ENCODE measurements at regions not wholly inside any gene's neighbourhood (a gene's known extent, or its start where the extent isn't known, plus 50 kb on each side); places are given as distances from the start of the nearest gene placed in this dataset.

- no peak overlapping the region for H3K4me3 ChIP-seq
- no peaks in the 10 kb centered on the region for H3K36me3 ChIP-seq
- intact Hi-C loops (cut with DNase I) = no loop called here
- peaks cover 5 to 24% (median 14%) of the 10 kb centered on the region in 4 donors for H3K4me1 ChIP-seq
- peak overlapping the region in 1 of 4 donors; percentile 17 for H3K27ac ChIP-seq (replicated peaks in 1 of 4)
- no peaks in the 10 kb centered on the region for H3K9me3 ChIP-seq
- no peaks in the 10 kb centered on the region for H3K27me3 ChIP-seq
- DNase-seq (ENCODE audit: extremely low spot score) = no peak
- WGBS = 35% methylated on average over 3 of the region's 3 CpGs
- no peak for TF ChIP-seq POLR2A (IDR thresholded peaks at IDR 0.05; ENCODE audit: low read depth)
- TF ChIP-seq CTCF (IDR thresholded peaks at IDR 0.05) = no peak
- no peak for TF ChIP-seq POLR2AphosphoS5 (IDR thresholded peaks at IDR 0.05)
- no peak for TF ChIP-seq EP300 (IDR thresholded peaks at IDR 0.05)
Measured at GRCh38 chr16:65316808-65317207, 194.9 kb upstream of the CDH11 start.

- Histone ChIP-seq H3K9me3 (no peaks in the 10 kb centered on the region), H3K27ac (replicated peaks in 1 of 4) (no peak overlapping the region), H3K27me3 (no peaks in the 10 kb centered on the region), H3K4me1 (peaks cover 9 to 24% (median 15%) of the 10 kb centered on the region in 4 donors), H3K36me3 (no peaks in the 10 kb centered on the region), H3K4me3 (no peak overlapping the region)
- intact Hi-C loops (cut with DNase I) = no loop called here
- DNase-seq (ENCODE audit: extremely low spot score) = no peak
- WGBS = 34% methylated on average over 7 of the region's 7 CpGs
- TF ChIP-seq EP300 (IDR thresholded peaks at IDR 0.05) = no peak
- peak in 1 of 2 donors; percentile 12 for TF ChIP-seq POLR2AphosphoS5 (IDR thresholded peaks at IDR 0.05)
- no peak for TF ChIP-seq POLR2A (IDR thresholded peaks at IDR 0.05; ENCODE audit: low read depth)
- TF ChIP-seq CTCF (IDR thresholded peaks at IDR 0.05) = no peak
Measured at GRCh38 chr16:65315081-65315780, 193.4 kb upstream of the CDH11 start.

GRCh38 chr16:65314627-65315008 is 192.8 kb upstream of the CDH11 start:
- intact Hi-C loops (cut with DNase I) = no loop called here
- no peak for DNase-seq (ENCODE audit: extremely low spot score)
- no peaks in the 10 kb centered on the region for H3K27me3 ChIP-seq
- 68% methylated on average over 2 of the region's 2 CpGs for WGBS
- peaks cover 10 to 24% (median 15%) of the 10 kb centered on the region in 4 donors for H3K4me1 ChIP-seq
- H3K36me3 ChIP-seq = no peaks in the 10 kb centered on the region
- H3K9me3 ChIP-seq = no peaks in the 10 kb centered on the region
- H3K27ac ChIP-seq (replicated peaks in 1 of 4) = no peak overlapping the region
- H3K4me3 ChIP-seq = no peak overlapping the region
- TF ChIP-seq CTCF (IDR thresholded peaks at IDR 0.05) (no peak), POLR2A (IDR thresholded peaks at IDR 0.05; ENCODE audit: low read depth) (no peak), EP300 (IDR thresholded peaks at IDR 0.05) (no peak), POLR2AphosphoS5 (IDR thresholded peaks at IDR 0.05) (no peak)

DNA sequence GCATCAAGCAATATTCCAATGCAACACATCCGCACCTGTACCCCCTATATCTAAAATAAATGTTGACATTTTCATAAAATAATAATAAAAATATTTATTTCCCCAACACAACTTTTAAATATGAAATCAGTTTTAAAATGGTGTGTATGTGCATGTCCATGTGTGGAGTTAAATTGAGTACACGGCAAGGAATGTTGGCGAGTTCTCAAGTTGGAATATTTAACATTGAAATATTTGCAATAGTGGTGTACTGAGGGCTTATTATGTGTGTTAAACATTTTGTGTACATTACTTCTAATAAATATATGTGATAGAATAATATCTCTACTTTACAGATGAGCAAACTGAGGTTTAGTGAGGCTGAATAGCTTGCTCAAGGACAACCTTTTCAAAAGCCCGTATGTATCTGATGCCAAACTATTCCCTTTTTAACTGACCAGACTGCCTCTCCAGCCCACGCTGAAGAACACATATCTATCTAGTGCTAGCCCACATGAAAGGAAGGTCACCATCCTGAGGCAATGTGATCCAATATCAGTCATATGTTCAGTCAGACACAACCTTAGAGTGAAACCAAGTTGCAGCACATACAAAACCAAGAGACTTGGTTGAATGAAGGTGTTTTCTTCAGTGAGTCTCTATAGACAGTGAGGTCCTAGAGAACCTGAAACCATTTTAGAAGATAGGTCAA is 192.2 kb upstream of the CDH11 start:
- intact Hi-C loops (cut with DNase I) = no loop called here
- no peaks in the 10 kb centered on the region for H3K27me3 ChIP-seq
- H3K27ac ChIP-seq (replicated peaks in 1 of 4) = no peak overlapping the region
- TF ChIP-seq POLR2A (IDR thresholded peaks at IDR 0.05; ENCODE audit: low read depth) = no peak
- no peak for TF ChIP-seq POLR2AphosphoS5 (IDR thresholded peaks at IDR 0.05)
- no peaks in the 10 kb centered on the region for H3K36me3 ChIP-seq
- 79% methylated on average over 5 of the region's 5 CpGs for WGBS
- H3K4me1 ChIP-seq = peaks cover 10 to 24% (median 16%) of the 10 kb centered on the region in 4 donors
- H3K9me3 ChIP-seq = no peaks in the 10 kb centered on the region
- H3K4me3 ChIP-seq = no peak overlapping the region
- DNase-seq (ENCODE audit: extremely low spot score) = no peak

- H3K27me3 ChIP-seq = no peaks in the 10 kb centered on the region
- intact Hi-C loops (cut with DNase I) = no loop called here
- H3K9me3 ChIP-seq = no peaks in the 10 kb centered on the region
- H3K27ac ChIP-seq (replicated peaks in 1 of 4) = no peak overlapping the region
- no peaks in the 10 kb centered on the region for H3K36me3 ChIP-seq
- peaks cover 10 to 24% (median 16%) of the 10 kb centered on the region in 4 donors for H3K4me1 ChIP-seq
- WGBS = 83% methylated on average over 3 of the region's 3 CpGs
- TF ChIP-seq CTCF (IDR thresholded peaks at IDR 0.05) = no peak
- no peak for TF ChIP-seq POLR2AphosphoS5 (IDR thresholded peaks at IDR 0.05)
- TF ChIP-seq POLR2A (IDR thresholded peaks at IDR 0.05; ENCODE audit: low read depth) = no peak
- no peak for TF ChIP-seq EP300 (IDR thresholded peaks at IDR 0.05)
- DNase-seq (ENCODE audit: extremely low spot score) = no peak
- no peak overlapping the region for H3K4me3 ChIP-seq
Measured at GRCh38 chr16:65312795-65313194, 190.9 kb upstream of the CDH11 start.
